ENCODE measurements at regions not wholly inside any gene's neighbourhood (a gene's known extent, or its start where the extent isn't known, plus 50 kb on each side); places are given as distances from the start of the nearest gene placed in this dataset.
"Not testable (repeated sequence)": the region's sequence is repeated elsewhere in the genome, so short reads cannot be mapped to it uniquely, and the experiment has no call there.

DNA sequence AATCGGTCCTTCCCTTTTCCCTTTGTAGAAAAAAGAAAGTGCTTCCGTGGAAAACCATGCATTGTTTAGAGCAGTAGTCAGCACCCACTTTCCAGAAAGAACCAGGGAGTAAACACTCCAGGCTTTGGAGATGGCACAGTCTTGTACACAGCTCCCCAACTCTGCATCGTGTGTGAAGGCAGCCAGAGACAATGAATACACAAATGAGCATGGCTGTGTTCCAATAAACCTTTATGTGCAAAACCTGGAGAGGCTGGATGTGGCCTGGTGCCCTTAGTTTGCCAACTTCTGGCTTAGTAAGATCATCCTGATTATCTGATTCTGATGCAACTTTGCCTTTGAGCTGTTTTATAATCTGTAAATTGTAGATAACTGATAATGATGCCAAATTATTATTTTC is 463.4 kb upstream of the TMEM132C start:
- no peak for DNase-seq (ENCODE audit: low spot score)

DNA sequence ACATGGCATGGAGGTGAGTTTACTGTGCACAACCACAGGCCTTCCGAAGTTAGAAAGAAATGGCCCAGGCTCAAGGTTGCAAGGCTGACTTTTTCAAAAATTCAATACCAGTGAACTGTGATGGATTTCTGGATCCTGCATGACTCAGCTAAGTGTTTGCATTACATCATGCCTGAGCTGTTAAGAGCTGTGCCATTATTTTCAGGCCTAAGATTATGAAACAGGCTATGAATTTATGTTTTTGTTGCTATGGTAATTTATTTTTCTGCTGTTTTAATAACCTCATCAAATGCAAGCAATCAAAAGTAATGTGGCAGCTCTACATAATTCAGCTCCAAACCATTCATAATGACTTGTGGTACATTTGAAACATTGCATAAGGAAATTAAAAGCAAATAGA is 457.7 kb upstream of the TMEM132C start:
- DNase-seq (ENCODE audit: low spot score): no peak

DNA sequence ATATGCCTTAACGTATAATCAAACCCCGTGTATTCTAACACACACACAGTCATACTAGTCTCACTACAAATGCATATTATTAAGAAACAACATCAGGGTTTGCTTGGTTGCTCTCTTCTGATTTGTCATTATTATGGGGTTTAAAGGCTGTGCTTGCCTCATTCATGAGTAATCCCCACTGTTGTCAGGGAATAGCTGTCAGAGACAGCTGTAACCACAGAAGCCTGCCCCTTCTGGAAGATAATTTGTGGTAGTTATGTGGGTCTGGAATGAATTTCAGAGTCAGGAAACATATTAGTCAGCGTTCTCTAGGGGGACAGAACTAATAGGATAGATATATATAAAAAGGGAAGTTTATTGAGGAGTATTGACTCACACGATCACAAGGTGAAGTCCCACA is 456.9 kb upstream of the TMEM132C start:
- DNase-seq (ENCODE audit: low spot score): no peak

DNA sequence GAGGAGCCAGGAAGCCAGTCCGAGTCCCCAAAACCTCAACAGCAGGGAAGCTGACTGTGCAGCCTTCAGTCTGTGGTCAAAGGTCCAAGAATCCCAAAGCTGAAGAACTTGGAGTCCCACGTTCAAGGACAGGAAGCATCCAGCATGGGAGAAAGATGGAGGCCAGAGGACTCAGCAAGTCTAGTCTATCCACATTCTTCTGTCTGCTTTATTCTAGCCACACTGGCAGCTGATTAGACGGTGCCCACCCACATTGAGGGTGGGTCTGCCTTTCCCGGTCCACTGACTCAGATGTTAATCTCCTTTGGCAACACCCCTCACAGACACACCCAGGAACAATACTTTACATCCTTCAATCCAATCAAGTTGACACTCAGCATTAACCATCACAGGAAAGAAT is 456.5 kb upstream of the TMEM132C start:
- DNase-seq (ENCODE audit: low spot score): not testable (repeated sequence)

DNA sequence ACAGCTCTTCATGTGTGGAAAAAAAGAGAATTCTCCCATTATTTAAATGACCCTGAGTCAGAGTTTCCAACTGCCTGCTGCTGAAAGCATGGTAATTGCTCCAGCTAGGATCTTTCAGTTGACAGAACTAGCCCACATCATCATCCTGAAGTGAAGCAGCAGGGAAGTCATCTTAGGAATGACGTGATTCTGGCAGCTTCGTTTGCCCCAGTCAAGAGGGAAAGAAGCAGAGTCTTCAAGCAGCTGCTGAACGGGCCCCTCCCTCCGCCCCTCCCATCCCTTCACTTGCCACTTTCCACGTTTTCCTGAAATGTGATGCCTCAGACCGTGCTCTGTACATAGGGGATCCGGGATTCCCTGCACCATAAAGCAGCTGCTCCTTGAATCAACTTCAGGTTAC is 455.0 kb upstream of the TMEM132C start:
- no peak for DNase-seq (ENCODE audit: low spot score)

DNA sequence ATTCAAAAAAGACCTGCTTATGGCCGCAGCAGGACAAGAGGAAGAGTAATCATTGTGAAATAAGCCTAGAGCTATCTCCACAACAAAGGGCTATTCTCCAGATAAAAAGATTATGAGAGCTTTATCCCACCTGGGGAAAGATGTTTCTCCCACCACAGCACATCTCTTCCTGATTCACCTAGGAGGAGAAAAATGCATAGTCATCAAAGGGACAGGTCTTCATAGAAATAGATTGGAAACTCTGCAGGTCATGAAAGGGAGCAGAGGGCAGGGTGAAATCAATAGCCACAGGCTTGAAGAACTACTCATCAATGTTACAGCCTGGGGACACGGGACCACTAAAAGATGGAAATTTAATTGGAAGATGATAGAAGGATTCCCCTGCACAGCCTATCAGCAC is 453.8 kb upstream of the TMEM132C start:
- no peak for DNase-seq (ENCODE audit: low spot score)

DNA sequence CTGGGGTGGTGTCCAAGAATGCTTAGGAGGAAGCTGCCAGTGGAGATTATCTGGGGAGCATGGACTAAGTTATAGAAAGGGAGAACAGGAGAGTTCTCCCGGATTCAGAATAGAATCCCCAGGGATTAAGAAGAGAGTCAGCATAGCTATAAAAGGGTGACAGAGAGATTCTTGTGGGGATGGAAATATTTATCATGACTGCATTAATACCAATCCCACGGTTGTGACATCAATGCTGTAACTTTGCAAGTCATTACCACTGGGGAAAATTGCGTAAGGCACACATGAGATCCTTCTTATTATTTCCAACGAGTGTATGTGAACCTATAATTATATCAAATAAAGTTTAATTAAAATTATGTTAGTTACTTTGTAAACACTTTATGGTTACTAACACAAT is 447.9 kb upstream of the TMEM132C start:
- no peak for DNase-seq (ENCODE audit: low spot score)

DNA sequence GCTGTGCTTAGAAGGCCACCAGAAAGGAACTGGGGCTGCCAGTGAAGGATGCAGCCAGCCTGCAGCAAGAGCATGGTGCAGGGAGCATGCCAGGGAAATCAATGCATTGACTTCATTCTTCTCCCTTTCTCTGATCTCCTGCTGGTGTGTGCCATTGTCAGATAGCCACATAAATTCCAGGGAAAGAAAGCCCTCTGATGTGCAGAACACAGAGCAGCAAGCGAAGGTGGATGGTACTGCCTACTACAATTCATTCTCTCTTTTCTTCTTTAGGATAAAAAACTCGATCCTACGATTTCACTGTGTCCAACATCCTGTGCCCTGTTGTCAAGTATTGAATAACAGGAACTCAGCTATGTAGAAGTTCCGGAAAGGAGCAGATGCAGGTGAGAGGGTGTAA is 446.7 kb upstream of the TMEM132C start:
- DNase-seq (ENCODE audit: low spot score): no peak

DNA sequence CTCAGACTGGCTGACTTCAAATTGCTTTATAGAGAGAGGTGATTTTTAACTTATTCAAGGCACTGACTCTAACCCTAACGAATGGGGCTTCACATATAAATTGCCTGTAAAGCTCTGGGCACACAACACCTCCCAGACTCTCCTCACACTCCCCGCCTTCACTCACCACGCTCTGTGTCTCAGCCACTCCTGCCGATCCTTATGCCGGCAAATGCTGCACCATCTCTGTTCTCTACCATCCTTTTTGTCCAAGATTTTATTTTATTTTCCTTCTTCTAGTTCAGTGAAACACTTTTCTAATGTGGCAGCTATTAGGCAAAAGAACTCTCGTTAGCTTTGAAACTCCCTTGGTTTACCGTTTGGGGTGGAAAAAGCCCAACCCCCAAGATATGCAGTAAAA is 446.1 kb upstream of the TMEM132C start:
- no peak for DNase-seq (ENCODE audit: low spot score)

DNA sequence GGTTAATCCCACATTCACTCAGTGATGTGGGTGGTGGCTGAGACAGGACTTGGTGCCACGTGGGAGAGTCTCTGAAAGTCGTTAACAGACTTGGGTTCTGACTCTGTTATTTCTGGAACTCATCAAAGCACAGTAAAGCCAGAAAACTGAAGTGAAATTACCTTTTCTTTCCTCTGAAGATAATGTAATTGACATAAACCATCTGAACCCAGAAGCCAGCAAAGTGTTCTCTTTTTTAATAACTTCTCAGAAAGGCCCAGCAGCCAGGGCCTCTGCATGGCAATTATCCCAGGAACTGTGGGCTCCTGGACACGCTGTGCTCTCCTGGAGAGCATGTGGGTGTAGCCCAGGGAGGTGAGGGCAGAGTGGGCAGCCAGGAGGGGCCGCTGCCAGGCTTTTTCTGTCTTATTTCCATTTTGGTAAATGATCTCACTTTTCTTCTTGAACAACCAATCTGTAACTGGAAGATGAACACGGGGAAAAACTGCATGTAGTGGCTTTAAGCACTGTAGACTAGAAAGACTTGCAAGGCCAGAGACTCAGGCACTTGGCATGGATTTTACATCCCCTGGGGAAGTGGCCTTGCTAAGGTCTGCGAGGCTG is 444.1 kb upstream of the TMEM132C start:
- no peak for DNase-seq (ENCODE audit: low spot score)

DNA sequence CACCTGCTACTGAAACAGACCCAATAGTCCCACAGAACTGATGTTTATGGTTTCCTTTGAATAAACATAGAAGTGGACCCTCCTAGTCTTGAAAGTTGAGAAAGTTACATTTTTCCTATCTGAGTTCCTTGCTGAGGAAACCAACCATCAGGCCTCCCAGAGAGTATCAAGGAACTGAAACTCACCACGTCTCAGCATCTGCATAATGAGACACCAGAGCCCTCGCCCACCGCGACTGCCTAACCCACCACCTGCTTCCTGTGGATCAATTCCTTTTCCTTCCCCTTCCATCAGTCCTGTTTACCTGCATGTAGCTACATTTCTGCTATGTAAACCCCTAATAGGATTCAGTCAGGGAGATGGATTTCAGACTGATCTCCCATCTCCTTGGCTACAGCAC is 443.2 kb upstream of the TMEM132C start:
- DNase-seq (ENCODE audit: low spot score): no peak

DNA sequence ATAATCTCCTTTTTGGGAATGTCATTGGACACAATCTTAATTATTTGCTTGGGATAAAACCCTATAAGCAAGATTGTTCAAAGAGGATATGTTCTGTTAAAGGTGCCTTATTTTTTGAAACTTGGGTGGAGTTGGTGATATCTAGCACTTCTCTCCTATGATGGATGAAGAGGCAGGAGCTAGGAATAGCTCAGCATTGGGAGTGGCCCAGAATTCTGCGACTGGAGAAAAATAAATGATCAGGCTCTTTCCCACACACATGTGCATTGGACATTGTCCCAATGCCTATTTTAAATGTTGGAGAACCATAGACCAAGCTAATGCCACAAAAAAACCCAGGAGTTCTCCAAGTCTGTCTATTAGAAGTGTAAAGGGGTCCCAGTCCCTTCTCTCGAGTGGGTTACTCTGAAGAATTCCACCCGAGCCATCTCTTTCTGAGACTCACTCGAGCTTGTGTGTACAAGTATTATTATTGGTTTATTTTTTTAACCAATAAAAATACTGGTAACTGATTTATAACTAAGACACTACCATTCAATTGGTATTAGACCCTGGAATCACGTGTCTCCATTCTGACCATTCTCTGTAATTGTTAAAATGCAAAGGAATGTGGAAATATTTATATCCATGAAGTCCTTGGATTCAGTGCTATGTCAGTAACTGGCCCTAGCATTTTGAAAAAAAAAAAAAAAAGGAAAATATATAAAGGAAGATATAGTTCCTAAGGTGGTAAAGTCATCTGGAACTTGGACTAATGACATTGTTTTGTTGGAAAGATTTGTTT is 437.5 kb upstream of the TMEM132C start:
- no peak for DNase-seq (ENCODE audit: low spot score)

DNA sequence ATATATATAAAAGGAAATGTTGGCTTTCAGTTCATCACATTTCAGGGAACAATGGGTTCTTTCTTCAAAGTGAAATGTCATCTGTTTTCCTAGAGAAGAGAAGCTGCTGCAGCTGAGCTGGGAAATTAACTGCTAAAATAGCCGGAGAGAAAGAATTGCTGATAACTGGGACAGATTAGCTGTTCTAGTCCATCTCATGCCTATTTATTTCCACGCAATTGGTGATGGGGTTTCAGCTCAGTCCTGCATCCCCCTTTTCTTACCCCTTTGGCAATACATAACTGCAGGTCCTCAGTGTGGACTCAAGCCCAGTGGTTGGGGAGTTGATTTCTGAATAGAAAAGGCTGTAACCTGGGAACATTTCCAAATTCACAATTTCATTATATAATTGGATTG is 436.9 kb upstream of the TMEM132C start:
- no peak for DNase-seq (ENCODE audit: low spot score)

DNA sequence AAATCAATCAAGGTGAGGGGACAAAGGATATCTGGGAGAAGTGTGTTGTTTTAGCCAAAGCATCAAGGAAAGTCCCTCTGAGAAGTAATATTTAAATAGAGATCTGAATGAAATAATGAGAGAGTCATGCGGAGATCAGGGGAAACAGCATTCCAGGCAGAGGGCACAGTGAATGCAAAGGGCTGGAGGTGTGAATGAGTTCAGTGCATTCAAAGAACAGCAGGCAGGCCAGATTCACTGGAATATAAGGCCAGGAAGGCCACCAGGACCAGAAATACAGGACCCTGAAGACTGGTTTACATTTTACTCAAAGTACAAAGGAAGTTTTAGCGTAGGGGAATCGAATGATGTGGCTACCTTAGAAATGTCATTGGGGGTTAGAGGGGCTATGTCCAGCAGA is 436.2 kb upstream of the TMEM132C start:
- no peak for DNase-seq (ENCODE audit: low spot score)

DNA sequence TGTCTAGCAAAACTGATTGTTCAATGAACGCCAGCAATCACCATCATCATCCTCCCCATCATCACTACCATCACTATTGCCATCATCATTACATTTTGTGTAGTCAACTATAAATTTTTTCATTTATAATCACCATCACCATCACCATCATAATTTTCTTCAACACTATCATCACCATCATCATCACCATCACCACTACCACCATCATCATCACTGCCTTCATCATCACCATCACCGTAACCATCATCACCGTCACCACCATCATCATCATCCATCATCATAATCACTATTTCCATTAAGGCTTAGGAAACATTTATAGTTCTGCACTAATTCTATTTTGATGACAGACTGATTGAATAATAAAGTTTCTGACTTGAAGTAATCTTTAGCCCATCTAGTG is 434.8 kb upstream of the TMEM132C start:
- no peak for DNase-seq (ENCODE audit: low spot score)

DNA sequence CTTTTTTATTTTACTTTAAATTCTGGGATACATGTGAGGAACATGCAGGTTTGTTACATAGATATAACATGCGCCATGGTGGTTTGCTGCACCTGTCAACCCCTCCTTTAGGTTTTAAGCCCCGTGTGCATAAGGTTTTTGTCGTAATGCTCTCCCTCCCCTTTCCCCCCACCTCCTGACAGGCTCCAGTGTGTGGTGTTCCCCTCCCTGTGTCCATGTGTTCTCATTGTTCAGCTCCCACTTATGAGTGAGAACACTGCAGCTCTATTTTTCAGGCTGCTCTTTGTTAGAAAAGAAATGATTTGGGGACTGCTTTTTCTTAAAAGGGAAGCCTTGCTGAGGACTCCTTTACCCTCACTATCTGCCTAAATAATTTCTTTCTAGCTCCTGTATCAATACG is 430.2 kb upstream of the TMEM132C start:
- DNase-seq (ENCODE audit: low spot score): not testable (repeated sequence)

DNA sequence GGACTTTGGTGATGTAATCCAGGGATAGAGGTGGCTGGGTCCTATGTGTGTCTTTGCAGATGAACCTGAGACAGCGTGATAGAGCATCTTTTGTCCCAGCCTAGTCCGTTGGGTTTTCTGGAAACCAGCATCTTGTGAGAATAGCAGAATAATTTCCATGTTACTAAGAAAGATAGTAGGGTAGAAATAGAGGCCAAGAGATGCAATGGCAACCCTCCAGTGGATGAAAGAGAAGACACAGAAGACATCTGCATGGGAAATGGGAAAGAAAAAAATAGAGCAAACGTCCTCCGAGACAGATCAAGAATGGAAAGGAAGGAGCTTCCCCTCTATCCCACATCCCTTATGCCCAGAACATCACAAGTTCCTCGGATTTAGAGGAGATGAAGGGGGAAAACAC is 409.3 kb upstream of the TMEM132C start:
- no peak for DNase-seq (ENCODE audit: low spot score)

DNA sequence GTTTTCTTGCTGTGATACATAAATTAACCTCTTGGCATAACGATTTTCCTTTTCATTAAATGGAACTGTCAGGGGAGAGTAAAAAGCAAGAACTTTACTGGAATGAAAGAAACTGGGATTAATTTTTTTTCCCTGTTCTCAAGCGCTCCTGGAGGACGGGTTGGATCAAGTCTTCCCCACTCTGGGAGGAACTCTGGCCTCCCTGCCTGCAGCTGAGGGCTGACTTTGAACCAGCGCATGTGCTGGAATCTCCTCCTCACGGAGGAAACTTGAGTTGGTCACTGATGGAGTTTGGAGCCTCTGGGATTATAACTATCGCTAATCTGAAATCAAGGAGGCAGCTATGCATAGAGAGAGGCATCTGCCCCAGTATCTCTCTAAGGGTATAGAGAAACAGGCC is 406.4 kb upstream of the TMEM132C start:
- no peak for DNase-seq (ENCODE audit: low spot score)

DNA sequence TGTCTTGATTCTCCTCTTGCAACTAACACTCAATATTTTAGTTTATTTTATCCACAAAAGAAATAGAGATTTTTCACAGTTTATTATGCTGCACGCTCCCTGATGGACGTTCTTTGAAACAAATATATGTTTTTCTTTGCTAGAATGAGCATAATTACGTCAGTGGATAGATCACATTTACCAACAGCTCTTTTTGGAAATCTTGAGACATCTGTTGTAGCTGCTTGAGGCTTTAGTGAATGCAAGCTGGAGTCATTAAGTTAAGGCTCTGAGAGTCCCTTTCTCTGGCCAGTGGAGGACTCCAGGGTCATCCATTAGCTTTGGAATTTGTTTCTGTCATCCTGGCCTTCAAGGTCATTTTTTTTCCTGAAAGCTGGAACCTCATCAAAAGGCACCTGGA is 405.6 kb upstream of the TMEM132C start:
- no peak for DNase-seq (ENCODE audit: low spot score)

DNA sequence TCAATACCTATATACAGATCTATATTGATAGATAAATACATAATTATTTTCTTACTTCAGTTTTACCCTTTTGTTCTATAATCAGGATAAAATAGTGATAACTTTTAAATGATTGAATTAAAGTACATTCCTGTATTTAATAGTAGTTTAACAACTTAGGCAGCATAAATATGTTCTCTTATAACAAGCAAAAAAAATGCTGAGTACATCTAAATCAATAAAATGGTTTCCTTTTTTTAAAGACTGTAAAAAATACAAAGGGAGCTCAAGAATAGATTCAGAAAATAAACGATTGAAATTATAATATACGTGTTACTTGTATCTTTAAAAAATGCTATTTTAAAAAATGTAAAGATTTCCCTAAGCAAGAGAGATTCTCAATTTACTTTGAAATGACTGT is 393.7 kb upstream of the TMEM132C start:
- no peak for DNase-seq (ENCODE audit: low spot score)

DNA sequence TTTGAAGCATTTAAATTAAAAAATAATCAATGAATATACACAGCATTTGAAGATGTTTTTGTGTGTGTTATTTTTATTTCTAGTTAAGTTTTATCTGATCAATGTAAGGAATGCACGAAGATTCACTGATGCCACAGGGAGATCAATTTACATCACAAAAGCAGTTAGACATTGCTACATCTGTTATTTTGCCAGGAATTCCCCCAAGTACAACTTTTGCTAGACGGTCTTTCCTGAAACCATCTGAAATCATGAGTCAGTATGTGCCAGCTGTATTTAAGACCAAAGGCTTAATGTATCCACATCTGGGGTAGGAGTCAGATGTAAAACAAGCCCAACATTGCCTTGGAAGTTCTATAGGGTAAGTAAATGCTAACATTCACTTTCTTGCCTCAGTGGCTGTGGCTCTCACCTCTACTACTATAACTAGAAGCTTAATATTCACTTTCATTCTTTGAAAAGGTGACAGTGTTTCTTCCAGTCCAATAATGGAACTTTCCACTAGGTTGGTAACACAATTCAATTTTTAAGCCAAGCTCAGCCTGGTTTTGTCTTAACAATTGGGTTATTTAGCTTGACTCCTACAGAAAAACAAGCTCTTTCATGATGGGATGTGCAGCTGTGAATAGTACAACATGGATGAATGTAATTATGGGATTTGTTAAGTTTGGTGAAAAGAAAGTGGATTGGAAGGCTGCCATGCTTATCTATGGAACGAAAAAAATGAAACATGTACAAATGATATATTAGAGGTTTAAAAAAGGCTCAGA is 385.4 kb upstream of the TMEM132C start:
- DNase-seq (ENCODE audit: low spot score): no peak

DNA sequence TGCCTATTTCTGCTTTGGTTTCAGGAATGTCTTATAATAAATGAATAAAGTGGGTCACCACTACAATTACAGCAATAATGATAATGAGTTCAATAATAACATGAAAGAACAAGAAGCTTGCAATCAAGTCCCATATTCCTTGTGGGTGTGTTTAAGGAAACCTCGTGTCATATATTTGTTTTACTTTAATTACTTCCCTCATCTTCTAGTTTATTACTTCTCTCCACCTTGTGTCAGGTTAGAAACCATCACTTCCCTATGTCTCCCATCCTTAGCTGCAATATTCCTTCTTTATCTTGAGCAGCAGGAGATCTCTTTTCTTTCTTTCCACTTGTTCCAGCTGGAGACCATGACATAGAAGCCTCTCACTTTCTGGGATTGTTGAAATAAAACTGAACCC is 384.0 kb upstream of the TMEM132C start:
- DNase-seq (ENCODE audit: low spot score): no peak

DNA sequence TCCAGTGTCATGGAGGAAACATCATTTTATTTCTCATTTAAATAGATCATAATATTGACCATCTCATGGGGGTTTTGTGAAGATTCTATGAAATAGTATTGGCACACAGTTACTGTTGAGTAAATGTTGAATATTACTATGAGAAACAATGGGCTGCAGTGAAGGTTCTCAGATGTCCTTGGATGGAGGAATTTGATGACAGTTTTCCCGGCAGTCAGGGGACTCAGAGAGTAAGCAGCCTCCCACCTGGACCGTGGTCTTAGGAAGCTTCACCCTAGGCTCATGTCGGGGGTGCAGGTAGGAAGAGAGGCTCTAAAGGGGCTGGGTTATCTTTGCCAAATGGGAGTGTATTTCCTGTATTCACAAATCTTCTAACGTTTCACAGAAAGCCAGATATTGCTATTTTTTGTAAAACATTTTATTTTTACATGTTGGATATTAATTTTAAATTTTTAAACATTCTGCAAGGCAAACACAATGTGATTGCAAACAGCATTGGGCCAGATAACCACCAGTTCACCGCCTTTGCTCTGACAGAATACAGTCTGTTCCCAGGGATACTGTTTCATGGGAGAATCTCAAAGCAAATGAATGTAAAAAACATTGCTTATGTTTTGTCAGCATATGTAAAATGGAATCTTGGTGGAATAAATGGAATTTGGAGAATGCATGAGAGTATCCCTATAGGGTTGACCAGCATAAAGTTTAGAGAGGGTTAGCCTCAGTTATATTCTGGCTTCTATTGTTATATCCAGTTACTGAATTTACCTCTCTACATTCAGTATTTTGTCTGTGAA is 380.8 kb upstream of the TMEM132C start:
- DNase-seq (ENCODE audit: low spot score): no peak

Measured in D341Med (cell line).